DOHH2 (cell line): ENCODE measurements at regions not wholly inside any gene's neighbourhood (a gene's known extent, or its start where the extent isn't known, plus 50 kb on each side); places are given as distances from the start of the nearest gene placed in this dataset.

ENCODE experiments used
- H3F3A ChIP-seq: fragments of 200-600 bp; sonication (generic), shearing (Covaris generic); 2 replicates; pipeline ENCODE4 v1.6.0; 2016; ENCODE audit warnings: antibody characterized with exemption, mild to moderate bottlenecking; ENCODE audit not compliant: control insufficient read depth, insufficient read depth
- H3K27ac ChIP-seq: fragments of 200-600 bp; sonication (generic); 2 replicates; pipeline ENCODE4 v1.5.1; 2014; ENCODE audit warnings: low read depth, mild to moderate bottlenecking, low read length, moderate library complexity
- H3K27me3 ChIP-seq: fragments of 200-600 bp; sonication (generic); 2 replicates; pipeline ENCODE4 v1.6.1; 2014; ENCODE audit warnings: mild to moderate bottlenecking, low read length, mixed read lengths; ENCODE audit not compliant: control insufficient read depth
- H3K36me3 ChIP-seq: fragments of 200-600 bp; sonication (generic); 2 replicates; pipeline ENCODE4 v1.6.1; 2014; ENCODE audit warnings: mild to moderate bottlenecking, low read length, moderate library complexity, mixed read lengths; ENCODE audit not compliant: control insufficient read depth
- H3K4me1 ChIP-seq: fragments of 200-600 bp; sonication (generic); 2 replicates; pipeline ENCODE4 v1.6.1; 2014; ENCODE audit warnings: mild to moderate bottlenecking, low read length, mixed read lengths; ENCODE audit not compliant: control insufficient read depth
- H3K4me2 ChIP-seq: fragments of 200-600 bp; sonication (generic); 2 replicates; pipeline ENCODE4 v1.6.0; 2014; ENCODE audit warnings: mild to moderate bottlenecking, low read length, moderate library complexity
- H3K4me3 ChIP-seq: fragments of 200-600 bp; sonication (generic); 2 replicates; pipeline ENCODE4 v1.5.1; 2014; ENCODE audit warnings: mild to moderate bottlenecking, low read length, mixed read lengths
- H3K79me2 ChIP-seq: fragments of 200-600 bp; sonication (generic); 2 replicates; pipeline ENCODE4 v1.6.1; 2014; ENCODE audit warnings: mild to moderate bottlenecking, low read length, mixed read lengths; ENCODE audit not compliant: control insufficient read depth
- H3K9me2 ChIP-seq: fragments of 200-600 bp; sonication (generic); replicated peaks from 2 replicates; pipeline ENCODE4 v1.6.1; 2014; ENCODE audit warnings: mild to moderate bottlenecking, low read length, mixed read lengths; ENCODE audit not compliant: control insufficient read depth
- H3K9me3 ChIP-seq: fragments of 200-600 bp; sonication (generic); 2 replicates; pipeline ENCODE4 v1.6.1; 2014; ENCODE audit warnings: antibody characterized with exemption, low read length, mixed read lengths; ENCODE audit not compliant: control insufficient read depth, insufficient read depth
- H4K20me1 ChIP-seq: fragments of 200-600 bp; sonication (generic); 2 replicates; pipeline ENCODE4 v1.6.0; 2014; ENCODE audit warnings: low read depth, mild to moderate bottlenecking, antibody characterized with exemption, low read length, moderate library complexity; ENCODE audit not compliant: control insufficient read depth, insufficient read depth
- EZH2phosphoT487 ChIP-seq: fragments of 200-600 bp; sonication (generic); IDR thresholded peaks from 2 replicates; pipeline ENCODE4 v1.6.1; 2017; ENCODE audit warnings: borderline replicate concordance, mild to moderate bottlenecking, antibody characterized with exemption, low read length, moderate library complexity, mixed read lengths
- TF ChIP-seq, protein P1 (sequence below): fragments of 200-600 bp; sonication (generic); IDR thresholded peaks from one replicate; pipeline ENCODE4 v1.5.1; 2014; ENCODE audit warnings: antibody characterized with exemption, mild to moderate bottlenecking, low read depth, low read length; ENCODE audit not compliant: poor library complexity, severe bottlenecking

GRCh38 chr21:21673959-21674358 lies 675.8 kb downstream of the NCAM2 start:
- Histone ChIP-seq H3K27me3 (no peaks in the 10 kb centered on the region), H3F3A (no peaks in the 10 kb centered on the region), H3K4me2 (no peak overlapping the region), H3K79me2 (no peaks in the 10 kb centered on the region), H3K4me3 (no peak overlapping the region), H3K9me2 (no peaks in the 10 kb centered on the region), H3K9me3 (no peaks in the 10 kb centered on the region; the same call in 1 of the 2 replicates), H3K4me1 (no peaks in the 10 kb centered on the region), H3K27ac (no peak overlapping the region), H4K20me1 (no peaks in the 10 kb centered on the region), H3K36me3 (no peaks in the 10 kb centered on the region)
- TF ChIP-seq, protein P1, sequence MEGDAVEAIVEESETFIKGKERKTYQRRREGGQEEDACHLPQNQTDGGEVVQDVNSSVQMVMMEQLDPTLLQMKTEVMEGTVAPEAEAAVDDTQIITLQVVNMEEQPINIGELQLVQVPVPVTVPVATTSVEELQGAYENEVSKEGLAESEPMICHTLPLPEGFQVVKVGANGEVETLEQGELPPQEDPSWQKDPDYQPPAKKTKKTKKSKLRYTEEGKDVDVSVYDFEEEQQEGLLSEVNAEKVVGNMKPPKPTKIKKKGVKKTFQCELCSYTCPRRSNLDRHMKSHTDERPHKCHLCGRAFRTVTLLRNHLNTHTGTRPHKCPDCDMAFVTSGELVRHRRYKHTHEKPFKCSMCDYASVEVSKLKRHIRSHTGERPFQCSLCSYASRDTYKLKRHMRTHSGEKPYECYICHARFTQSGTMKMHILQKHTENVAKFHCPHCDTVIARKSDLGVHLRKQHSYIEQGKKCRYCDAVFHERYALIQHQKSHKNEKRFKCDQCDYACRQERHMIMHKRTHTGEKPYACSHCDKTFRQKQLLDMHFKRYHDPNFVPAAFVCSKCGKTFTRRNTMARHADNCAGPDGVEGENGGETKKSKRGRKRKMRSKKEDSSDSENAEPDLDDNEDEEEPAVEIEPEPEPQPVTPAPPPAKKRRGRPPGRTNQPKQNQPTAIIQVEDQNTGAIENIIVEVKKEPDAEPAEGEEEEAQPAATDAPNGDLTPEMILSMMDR, result no peak
- no peak for TF ChIP-seq EZH2phosphoT487

DNA sequence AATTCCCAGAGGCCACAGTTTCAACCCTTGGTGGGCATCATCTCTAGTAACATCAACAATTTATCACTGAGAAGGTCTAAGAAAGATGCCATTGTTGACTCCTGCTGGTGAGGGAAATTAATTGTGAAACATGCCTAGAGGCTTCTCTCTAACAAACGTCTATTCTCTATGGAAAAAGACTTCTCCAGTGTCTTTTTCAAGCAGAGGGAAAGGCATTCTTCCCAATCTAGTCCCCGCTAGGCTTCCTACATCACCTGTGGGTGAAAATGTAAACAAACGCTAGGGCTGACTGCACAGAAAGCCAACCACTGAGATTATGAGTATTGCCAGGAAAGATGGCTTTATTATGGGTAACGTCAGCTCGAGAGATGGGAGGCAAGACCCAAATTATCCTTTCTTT lies 677.4 kb downstream of the NCAM2 start:
- no peaks in the 10 kb centered on the region for H3K27me3 ChIP-seq
- H3K36me3 ChIP-seq, result no peaks in the 10 kb centered on the region
- no peaks in the 10 kb centered on the region for H3K9me3 ChIP-seq
- H3K79me2 ChIP-seq, result no peaks in the 10 kb centered on the region
- no peaks in the 10 kb centered on the region for H3F3A ChIP-seq
- H3K4me2 ChIP-seq, result no peak overlapping the region
- no peaks in the 10 kb centered on the region for H3K9me2 ChIP-seq
- TF ChIP-seq EZH2phosphoT487, result no peak
- TF ChIP-seq, protein P1, result no peak
- H3K4me3 ChIP-seq, result no peak overlapping the region
- H3K4me1 ChIP-seq, result no peaks in the 10 kb centered on the region
- no peak overlapping the region for H3K27ac ChIP-seq
- no peaks in the 10 kb centered on the region for H4K20me1 ChIP-seq

DNA sequence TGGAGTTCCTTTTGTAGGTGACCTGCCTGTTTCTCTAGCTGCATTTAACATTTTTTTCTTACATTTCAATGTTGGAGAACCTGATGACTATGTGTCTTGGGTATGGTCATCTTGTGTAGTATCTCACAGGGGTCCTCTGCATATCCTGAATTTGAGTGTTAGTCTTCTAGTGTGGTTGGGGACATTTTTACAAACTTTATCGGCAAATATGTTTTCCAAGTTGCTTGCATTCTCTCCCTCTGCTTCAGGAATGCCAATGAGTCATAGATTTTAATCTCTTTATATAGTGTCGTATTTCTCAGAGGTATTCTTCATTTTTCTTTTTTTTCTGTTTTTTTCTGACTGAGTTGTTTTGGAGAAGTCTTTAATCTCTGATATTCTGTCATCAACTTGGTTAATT lies 684.0 kb downstream of the NCAM2 start:
- no peaks in the 10 kb centered on the region for H3K79me2 ChIP-seq
- no peaks in the 10 kb centered on the region for H3K4me1 ChIP-seq
- no peak for TF ChIP-seq EZH2phosphoT487
- TF ChIP-seq, protein P1, result no peak
- no peaks in the 10 kb centered on the region for H3K9me3 ChIP-seq
- no peaks in the 10 kb centered on the region for H3F3A ChIP-seq
- no peak overlapping the region for H3K4me3 ChIP-seq
- H3K27ac ChIP-seq, result no peak overlapping the region
- no peaks in the 10 kb centered on the region for H4K20me1 ChIP-seq
- no peaks in the 10 kb centered on the region for H3K36me3 ChIP-seq
- no peaks in the 10 kb centered on the region for H3K27me3 ChIP-seq
- H3K4me2 ChIP-seq, result no peak overlapping the region
- H3K9me2 ChIP-seq, result no peaks in the 10 kb centered on the region

- TF ChIP-seq, protein P1, result peak; percentile 57
- TF ChIP-seq EZH2phosphoT487, result no peak
- Histone ChIP-seq H3K79me2 (no peaks in the 10 kb centered on the region), H3K27me3 (no peaks in the 10 kb centered on the region), H3K4me3 (no peak overlapping the region), H3F3A (no peaks in the 10 kb centered on the region), H3K27ac (no peak overlapping the region), H3K4me2 (no peak overlapping the region), H3K4me1 (no peaks in the 10 kb centered on the region), H3K36me3 (no peaks in the 10 kb centered on the region), H4K20me1 (no peaks in the 10 kb centered on the region), H3K9me2 (no peaks in the 10 kb centered on the region), H3K9me3 (no peaks in the 10 kb centered on the region)
Observed at GRCh38 chr21:21688889-21689288, 690.7 kb downstream of the NCAM2 start.
